ENCODE measurements at regions not wholly inside any gene's neighbourhood (a gene's known extent, or its start where the extent isn't known, plus 50 kb on each side); places are given as distances from the start of the nearest gene placed in this dataset.

- no peak for DNase-seq (ENCODE audit: low read depth)
- no peak for TF ChIP-seq MAX (IDR thresholded peaks at IDR 0.05; ENCODE audit: low read depth, low read length)
- TF ChIP-seq CTCF (IDR thresholded peaks at IDR 0.05; ENCODE audit: low read depth, low read length), result no peak
- no peak for TF ChIP-seq MYC (IDR thresholded peaks at IDR 0.05; ENCODE audit: low read depth, low read length)
- no peak for TF ChIP-seq POLR2A (IDR thresholded peaks at IDR 0.05; ENCODE audit: extremely low read depth, insufficient read length)
- no peak overlapping the region for H3K4me3 ChIP-seq (ENCODE audit: low read depth, low read length)
These were observed 197.6 kb downstream of the WDR11 start for GRCh38 chr10:121048749-121049148.

GRCh38 chr10:121049489-121049888 is 198.3 kb downstream of the WDR11 start:
- TF ChIP-seq CTCF (IDR thresholded peaks at IDR 0.05; ENCODE audit: low read depth, low read length) (no peak), POLR2A (IDR thresholded peaks at IDR 0.05; ENCODE audit: extremely low read depth, insufficient read length) (no peak), MYC (IDR thresholded peaks at IDR 0.05; ENCODE audit: low read depth, low read length) (no peak), MAX (IDR thresholded peaks at IDR 0.05; ENCODE audit: low read depth, low read length) (no peak)
- DNase-seq (ENCODE audit: low read depth), result no peak

GRCh38 chr10:121049923-121050322 is 198.8 kb downstream of the WDR11 start:
- no peak for DNase-seq (ENCODE audit: low read depth)
- TF ChIP-seq POLR2A (IDR thresholded peaks at IDR 0.05; ENCODE audit: extremely low read depth, insufficient read length) (no peak), CTCF (IDR thresholded peaks at IDR 0.05; ENCODE audit: low read depth, low read length) (no peak), MAX (IDR thresholded peaks at IDR 0.05; ENCODE audit: low read depth, low read length) (no peak), MYC (IDR thresholded peaks at IDR 0.05; ENCODE audit: low read depth, low read length) (no peak)
- H3K4me3 ChIP-seq (ENCODE audit: low read depth, low read length), result no peak overlapping the region

More at GRCh38 chr10:121049489-121049888, 198.3 kb downstream of the WDR11 start:
- H3K4me3 ChIP-seq (ENCODE audit: low read depth, low read length), result no peak overlapping the region

- TF ChIP-seq MAX (IDR thresholded peaks at IDR 0.05; ENCODE audit: low read depth, low read length), result no peak
- TF ChIP-seq CTCF (IDR thresholded peaks at IDR 0.05; ENCODE audit: low read depth, low read length), result no peak
- TF ChIP-seq POLR2A (IDR thresholded peaks at IDR 0.05; ENCODE audit: extremely low read depth, insufficient read length), result no peak
- no peak for TF ChIP-seq MYC (IDR thresholded peaks at IDR 0.05; ENCODE audit: low read depth, low read length)
- no peak overlapping the region for H3K4me3 ChIP-seq (ENCODE audit: low read depth, low read length)
- no peak for DNase-seq (ENCODE audit: low read depth)
These were observed 200.0 kb downstream of the WDR11 start for GRCh38 chr10:121051171-121051570.

GRCh38 chr10:121051696-121052279 is 200.6 kb downstream of the WDR11 start:
- no peak for TF ChIP-seq CTCF (IDR thresholded peaks at IDR 0.05; ENCODE audit: low read depth, low read length)
- TF ChIP-seq POLR2A (IDR thresholded peaks at IDR 0.05; ENCODE audit: extremely low read depth, insufficient read length), result no peak
- TF ChIP-seq MYC (IDR thresholded peaks at IDR 0.05; ENCODE audit: low read depth, low read length), result no peak
- TF ChIP-seq MAX (IDR thresholded peaks at IDR 0.05; ENCODE audit: low read depth, low read length), result no peak
- no peak overlapping the region for H3K4me3 ChIP-seq (ENCODE audit: low read depth, low read length)
- no peak for DNase-seq (ENCODE audit: low read depth)
